HepG2 (cell line): ENCODE measurements at regions not wholly inside any gene's neighbourhood (a gene's known extent, or its start where the extent isn't known, plus 50 kb on each side); places are given as distances from the start of the nearest gene placed in this dataset.

Source experiments
- ATAC-seq: fragments of 200-7000 bp; cut with Tn5 transposase; 3 replicates; pipeline ENCODE4 v1.9.1; 2020; ENCODE audit warnings: mild to moderate bottlenecking, moderate library complexity
- BruUV-seq: library from RNA; stranded (reverse); fragments of 400-500 nt; replicated peaks from 2 replicates; lab custom pipeline; 2021; lab: Mats Ljungman, UMichigan
- CTCF ChIA-PET: fragments of 300-600 bp; formaldehyde crosslinking; extraction: SDS; loops from one replicate; lab custom pipeline; 2021; ENCODE audit warnings: low total read pairs, inconsistent platforms, low intra/inter-chr PET ratio; lab: Yijun Ruan, JAX
- POLR2A ChIA-PET: fragments of 350-600 bp; sonication (Branson Sonifier 250); formaldehyde crosslinking; loops from one replicate; lab custom pipeline; 2020; ENCODE audit warnings: antibody characterized with exemption, inconsistent platforms; lab: Yijun Ruan, JAX
- DNase-seq: peaks from one replicate; pipeline ENCODE4 v3.0.0-alpha.2; 2015; ENCODE audit warnings: low spot score
- FAIRE-seq: peaks from 3 replicates; lab custom pipeline; 2011; peaks lifted over from hg19 to GRCh38; lab: Jason Lieb, UNC
- H2AFZ ChIP-seq: one replicate; pipeline ENCODE4 v1.6.1; 2011; ENCODE audit warnings: low read length, inconsistent platforms
- H3K27ac ChIP-seq: fragments of 300-600 bp; 3 replicates; pipeline ENCODE4 v1.8.0; 2011; ENCODE audit warnings: mixed run types, mild to moderate bottlenecking, mixed read lengths, low read length, inconsistent platforms; ENCODE audit not compliant: insufficient read depth; ENCODE audit errors: extremely low read length
- H3K27me3 ChIP-seq, 2 experiments: fragments of 200-600 bp in 1 of 2; 2 replicates in 1 of 2; 3 replicates in 1 of 2; pipeline versions ENCODE4 v1.6.0 to v1.8.0; 2011; ENCODE audit warnings: low read length in 2 of 2, mild to moderate bottlenecking in 2 of 2, moderate library complexity in 2 of 2, inconsistent platforms in 1 of 2; ENCODE audit not compliant: insufficient read depth in 2 of 2, control insufficient read depth in 1 of 2
- H3K36me3 ChIP-seq, 2 experiments: fragments of 200-600 bp in 1 of 2; replicated peaks in 1 of 2; 2 replicates in 1 of 2; 3 replicates in 1 of 2; pipeline versions ENCODE4 v1.5.1 to v1.8.0; 2011; ENCODE audit warnings: low read length in 2 of 2, inconsistent platforms in 1 of 2; ENCODE audit not compliant: insufficient read depth in 2 of 2, control insufficient read depth in 1 of 2
- H3K4me1 ChIP-seq: 2 replicates; pipeline ENCODE4 v1.5.1; 2012; ENCODE audit warnings: low read length, inconsistent platforms; ENCODE audit not compliant: insufficient read depth
- H3K4me2 ChIP-seq: 2 replicates; pipeline ENCODE4 v1.6.0; 2011; ENCODE audit warnings: low read depth, low read length, inconsistent platforms
- H3K4me3 ChIP-seq, 3 experiments: fragments of 200-600 bp in 1 of 3; sonication (generic), shearing (Covaris generic) in 1 of 3; replicated peaks in 1 of 3; 2 replicates each; pipeline ENCODE4 v1.5.1; 2011 to 2016; ENCODE audit warnings: low read length in 3 of 3, inconsistent platforms in 2 of 3, low read depth in 2 of 3, mild to moderate bottlenecking in 2 of 3, control low read depth in 1 of 3, mixed read lengths in 1 of 3; ENCODE audit not compliant: insufficient read depth in 1 of 3
- H3K79me2 ChIP-seq: one replicate; pipeline ENCODE4 v1.6.1; 2011; ENCODE audit warnings: low read length, inconsistent platforms; ENCODE audit not compliant: insufficient read depth
- H3K9ac ChIP-seq: 2 replicates; pipeline ENCODE4 v1.6.0; 2011; ENCODE audit warnings: mild to moderate bottlenecking, low read depth, low read length, inconsistent platforms; ENCODE audit not compliant: insufficient read depth
- H3K9me3 ChIP-seq: 2 replicates; pipeline ENCODE4 v1.5.1; 2012; ENCODE audit warnings: mild to moderate bottlenecking, low read length
- H4K20me1 ChIP-seq: 2 replicates; pipeline ENCODE4 v1.6.0; 2011; ENCODE audit warnings: inconsistent platforms, mild to moderate bottlenecking, low read length, moderate library complexity; ENCODE audit not compliant: insufficient read depth
- CENPT ChIP-seq: sonication (generic); formaldehyde crosslinking; IDR thresholded peaks from 2 replicates; pipeline ENCODE4 v1.8.0; 2022; ENCODE audit warnings: low read depth, mild to moderate bottlenecking, moderate library complexity, missing genetic modification reagents
- ELF1 ChIP-seq: sonication (generic); formaldehyde crosslinking; IDR thresholded peaks from 2 replicates; pipeline ENCODE4 v1.4.0; 2020; ENCODE audit warnings: missing genetic modification reagents
- GMEB1 ChIP-seq: sonication (generic); formaldehyde crosslinking; IDR thresholded peaks from 2 replicates; pipeline ENCODE4 v1.5.1; 2020; ENCODE audit warnings: missing genetic modification reagents, mild to moderate bottlenecking, borderline replicate concordance
- MTA1 ChIP-seq: sonication (generic); formaldehyde crosslinking; IDR thresholded peaks from 2 replicates; pipeline ENCODE4 v1.4.0; 2020; ENCODE audit warnings: missing genetic modification reagents, mild to moderate bottlenecking, borderline replicate concordance
- STAG1 ChIP-seq: sonication (generic); formaldehyde crosslinking; IDR thresholded peaks from 2 replicates; pipeline ENCODE4 v1.4.0; 2020; ENCODE audit warnings: missing genetic modification reagents
- ZNF556 ChIP-seq: sonication (generic); formaldehyde crosslinking; IDR thresholded peaks from 2 replicates; pipeline ENCODE4 v1.4.0; 2020; ENCODE audit warnings: mild to moderate bottlenecking, missing genetic modification reagents, borderline replicate concordance
- ZSCAN22 ChIP-seq: sonication (generic); formaldehyde crosslinking; IDR thresholded peaks from 2 replicates; pipeline ENCODE4 v1.4.0; 2020; ENCODE audit warnings: mild to moderate bottlenecking, missing genetic modification reagents
- WGBS: methylation state at CpG from one replicate; pipeline ENCODE4 v1.1.6; 2017; ENCODE audit warnings: low lambda C conversion rate; 5-methylcytosine and 5-hydroxymethylcytosine counted together
- in situ Hi-C: cut with HindIII; loops from 2 replicates; pipeline ENCODE4 v1.10.0; 2017; ENCODE audit warnings: low pct_unique_long_range_greater_than_20kb; ENCODE audit not compliant: extremely low pct_ligation_motif_present
- intact Hi-C: fragments of 100-400 bp; cut with micrococcal nuclease; formaldehyde crosslinking; loops from one replicate; pipeline ENCODE4 v1.10.0; 2022; ENCODE audit not compliant: unreplicated experiment

- TF ChIP-seq MTA1 (CRISPR knock-in tag) (no peak), ELF1 (CRISPR knock-in tag) (no peak), ZSCAN22 (CRISPR knock-in tag) (no peak), GMEB1 (no peak), ZNF556 (no peak)
Observed at GRCh38 chr7:63092951-63093350, 905.7 kb upstream of the ZNF722 start (continued).

- H3K4me2 ChIP-seq: no peak overlapping the region
- intact Hi-C loops (no loop called here), in situ Hi-C loops (no loop called here)
- no peaks in the 10 kb centered on the region for H3K4me1 ChIP-seq
- ATAC-seq (no peak), FAIRE-seq (no peak), DNase-seq (no peak)
- TF ChIP-seq STAG1 (CRISPR knock-in tag) (peak; percentile 16; the same call in 1 of the 2 replicates), CENPT (no peak)
- ChIA-PET CTCF (no interaction called here), POLR2A (no interaction called here)
- H3K9me3 ChIP-seq: peaks cover 53% of the 10 kb centered on the region
- H3K36me3 ChIP-seq: no peaks in the 10 kb centered on the region
- H3K27ac ChIP-seq: no peak overlapping the region
- H3K9ac ChIP-seq: no peak overlapping the region
- H3K4me3 ChIP-seq: no peak overlapping the region
- H4K20me1 ChIP-seq: no peaks in the 10 kb centered on the region
- no CpG with 5 or more reads among the region's 1 CpG for whole genome bisulfite sequencing
- no peaks in the 10 kb centered on the region for H3K27me3 ChIP-seq
- H3K79me2 ChIP-seq: no peaks in the 10 kb centered on the region
- BruUV-seq: no TSS peak
- no peak overlapping the region for H2AFZ ChIP-seq
Observed at GRCh38 chr7:63093481-63093880, 905.2 kb upstream of the ZNF722 start.
